IMR-90 (cell line): ENCODE measurements at regions not wholly inside any gene's neighbourhood (a gene's known extent, or its start where the extent isn't known, plus 50 kb on each side); places are given as distances from the start of the nearest gene placed in this dataset.
A peak's percentile ranks its signal among the peaks of the same experiment; 100 is the strongest.

Experiments
- ATAC-seq: fragments of 200-7000 bp; cut with Tn5 transposase; 2 replicates; pipeline ENCODE4 v1.9.1; 2020; ENCODE audit warnings: low read depth, mild to moderate bottlenecking, moderate library complexity
- BruUV-seq: library from RNA; stranded (reverse); fragments of 400-500 nt; replicated peaks from 2 replicates; lab custom pipeline; 2021; lab: Mats Ljungman, UMichigan
- CTCF ChIA-PET: fragments of 300-600 bp; formaldehyde crosslinking; extraction: SDS; loops from one replicate; lab custom pipeline; 2021; ENCODE audit warnings: antibody characterized with exemption; lab: Yijun Ruan, JAX
- POLR2A ChIA-PET: fragments of 300-600 bp; sonication (Branson Sonifier 250); formaldehyde crosslinking; loops from one replicate; lab custom pipeline; 2022; ENCODE audit warnings: antibody characterized with exemption; ENCODE audit not compliant: unreplicated experiment; lab: Charles Lee
- DNase-seq: peaks from one replicate; pipeline ENCODE4 v3.0.0; 2013
- H2AFZ ChIP-seq: replicated peaks from 2 replicates; pipeline ENCODE3; 2013; ENCODE audit warnings: low read length, mild to moderate bottlenecking; ENCODE audit not compliant: poor library complexity
- H2AK5ac ChIP-seq: 2 replicates; pipeline ENCODE4 v1.6.1; 2013; ENCODE audit warnings: low read depth, low read length, inconsistent platforms
- H2AK9ac ChIP-seq: replicated peaks from 2 replicates; pipeline ENCODE3; 2013; ENCODE audit warnings: mild to moderate bottlenecking, low read depth, low read length, moderate library complexity; ENCODE audit not compliant: poor library complexity
- H2BK120ac ChIP-seq: 2 replicates; pipeline ENCODE4 v1.6.1; 2013; ENCODE audit warnings: low read depth, low read length, inconsistent platforms
- H2BK15ac ChIP-seq: 3 replicates; pipeline ENCODE4 v1.6.1; 2013; ENCODE audit warnings: low read depth, low read length, inconsistent platforms
- H2BK20ac ChIP-seq: 2 replicates; pipeline ENCODE4 v1.6.1; 2013; ENCODE audit warnings: low read depth, mild to moderate bottlenecking, inconsistent platforms, low read length, moderate library complexity
- H2BK5ac ChIP-seq: 2 replicates; pipeline ENCODE4 v1.6.1; 2013; ENCODE audit warnings: mild to moderate bottlenecking, low read depth, low read length, inconsistent platforms; ENCODE audit not compliant: poor library complexity, severe bottlenecking
- H3K14ac ChIP-seq: replicated peaks from 2 replicates; pipeline ENCODE4 v1.6.1; 2013; ENCODE audit warnings: low read depth, low read length, inconsistent platforms
- H3K18ac ChIP-seq: 2 replicates; pipeline ENCODE4 v1.6.1; 2013; ENCODE audit warnings: low read depth, low read length, control low read depth
- H3K23ac ChIP-seq: 2 replicates; pipeline ENCODE4 v1.6.1; 2013; ENCODE audit warnings: low read depth, low read length, inconsistent platforms
- H3K27ac ChIP-seq: 2 replicates; pipeline ENCODE4 v1.5.1; 2013; ENCODE audit warnings: mild to moderate bottlenecking, control low read depth, low read length; ENCODE audit not compliant: insufficient read depth
- H3K27me3 ChIP-seq: 2 replicates; pipeline ENCODE4 v1.6.1; 2013; ENCODE audit warnings: low read length; ENCODE audit not compliant: control insufficient read depth, insufficient read depth
- H3K36me3 ChIP-seq: 2 replicates; pipeline ENCODE4 v1.6.1; 2013; ENCODE audit warnings: low read length, mixed read lengths; ENCODE audit not compliant: control insufficient read depth, insufficient read depth
- H3K4ac ChIP-seq: 2 replicates; pipeline ENCODE4 v1.6.1; 2013; ENCODE audit warnings: low read depth, low read length, inconsistent platforms
- H3K4me1 ChIP-seq: 2 replicates; pipeline ENCODE4 v1.6.1; 2013; ENCODE audit warnings: low read length, mixed read lengths; ENCODE audit not compliant: control insufficient read depth, insufficient read depth
- H3K4me2 ChIP-seq: 2 replicates; pipeline ENCODE4 v1.6.1; 2013; ENCODE audit warnings: low read depth, mild to moderate bottlenecking, control low read depth, low read length, moderate library complexity
- H3K4me3 ChIP-seq: 2 replicates; pipeline ENCODE4 v1.5.1; 2013; ENCODE audit warnings: low read depth, mild to moderate bottlenecking, control low read depth, low read length, moderate library complexity; ENCODE audit not compliant: insufficient read depth
- H3K56ac ChIP-seq: 2 replicates; pipeline ENCODE4 v1.6.1; 2013; ENCODE audit warnings: low read length, inconsistent platforms; ENCODE audit not compliant: insufficient read depth; ENCODE audit errors: extremely low read depth
- H3K79me1 ChIP-seq, 2 experiments: 2 replicates each; pipeline ENCODE4 v1.6.1; 2013; ENCODE audit warnings: low read length in 2 of 2, inconsistent platforms in 1 of 2, low read depth in 1 of 2
- H3K9ac ChIP-seq: 2 replicates; pipeline ENCODE4 v1.6.1; 2013; ENCODE audit warnings: low read depth, low read length, control low read depth
- H3K9me1 ChIP-seq: 2 replicates; pipeline ENCODE4 v1.6.1; 2013; ENCODE audit warnings: low read length, inconsistent platforms; ENCODE audit not compliant: insufficient read depth
- H3K9me3 ChIP-seq: 2 replicates; pipeline ENCODE4 v1.6.1; 2013; ENCODE audit warnings: low read length; ENCODE audit not compliant: control insufficient read depth, insufficient read depth
- H4K20me1 ChIP-seq: 2 replicates; pipeline ENCODE4 v1.6.1; 2013; ENCODE audit warnings: low read length, inconsistent platforms; ENCODE audit not compliant: insufficient read depth
- H4K5ac ChIP-seq: 2 replicates; pipeline ENCODE4 v1.6.1; 2013; ENCODE audit warnings: mild to moderate bottlenecking, low read depth, low read length, control low read depth
- H4K8ac ChIP-seq, 2 experiments: 2 replicates each; pipeline ENCODE4 v1.6.1; 2013; ENCODE audit warnings: low read depth in 2 of 2, low read length in 2 of 2, control low read depth in 1 of 2, inconsistent platforms in 1 of 2
- H4K91ac ChIP-seq: 2 replicates; pipeline ENCODE4 v1.6.1; 2013; ENCODE audit warnings: low read depth, low read length, inconsistent platforms; ENCODE audit not compliant: insufficient read depth
- BHLHE40 ChIP-seq: fragments of 150-350 bp; IDR thresholded peaks from 2 replicates; pipeline ENCODE4 v1.6.1; 2016; ENCODE audit warnings: mild to moderate bottlenecking, low read depth, low read length
- CEBPB ChIP-seq: IDR thresholded peaks from 2 replicates; pipeline ENCODE4 v1.6.1; 2012; ENCODE audit warnings: low read depth, low read length, improper control_type of control experiment
- CHD1 ChIP-seq: IDR thresholded peaks from 2 replicates; pipeline ENCODE4 v1.6.1; 2012; ENCODE audit warnings: low read depth, low read length, improper control_type of control experiment
- FOS ChIP-seq: fragments of 150-350 bp; IDR thresholded peaks from 2 replicates; pipeline ENCODE4 v1.6.1; 2016; ENCODE audit warnings: low read depth, low read length
- MAZ ChIP-seq: IDR thresholded peaks from 2 replicates; pipeline ENCODE4 v1.6.1; 2012; ENCODE audit warnings: low read depth, mild to moderate bottlenecking, low read length, improper control_type of control experiment, moderate library complexity, borderline replicate concordance
- POLR2A ChIP-seq: IDR thresholded peaks from 2 replicates; pipeline ENCODE4 v1.6.1; 2012; ENCODE audit warnings: mild to moderate bottlenecking, low read depth, low read length
- RAD21 ChIP-seq: IDR thresholded peaks from 2 replicates; pipeline ENCODE4 v1.6.1; 2012; ENCODE audit warnings: low read length, improper control_type of control experiment
- SMC3 ChIP-seq: fragments of 150-350 bp; IDR thresholded peaks from 2 replicates; pipeline ENCODE4 v1.6.1; 2016; ENCODE audit warnings: low read depth, mild to moderate bottlenecking, antibody characterized with exemption, low read length, moderate library complexity
- USF2 ChIP-seq: fragments of 150-350 bp; IDR thresholded peaks from 2 replicates; pipeline ENCODE4 v1.6.1; 2017; ENCODE audit warnings: mild to moderate bottlenecking, antibody characterized with exemption, low read length, low read depth
- dilution Hi-C: fragments of 300-500 bp; cut with HindIII; formaldehyde crosslinking; loops from one replicate; pipeline ENCODE4 v1.14.3; 2018; ENCODE audit warnings: low sequenced_read_pairs; ENCODE audit not compliant: unreplicated experiment
- in situ Hi-C: fragments of 300-500 bp; cut with MboI; formaldehyde crosslinking; loops from 3 replicates; pipeline ENCODE4 v1.14.3; 2019; ENCODE audit warnings: low sequenced_read_pairs, inconsistent platforms, mixed read lengths
- intact Hi-C: fragments of 100-400 bp; cut with micrococcal nuclease; formaldehyde crosslinking; loops from 2 replicates; pipeline ENCODE4 v1.10.0; 2022
- TF ChIP-seq, protein P1 (sequence below): conservative IDR thresholded peaks from 2 replicates; pipeline ENCODE4 v1.5.1; 2012; ENCODE audit warnings: mild to moderate bottlenecking, low read depth, low read length, improper control_type of control experiment

- intact Hi-C loops: no loop called here
- POLR2A ChIA-PET: no interaction called here
These were observed 306.8 kb upstream of the DDI1 start for GRCh38 chr11:103729617-103730016.

More at GRCh38 chr11:103729617-103730016, 306.8 kb upstream of the DDI1 start:
- H3K27me3 ChIP-seq: no peaks in the 10 kb centered on the region
- H3K9me1 ChIP-seq: no peaks in the 10 kb centered on the region
- peak overlapping the region; percentile 82 for H3K18ac ChIP-seq
- no peaks in the 10 kb centered on the region for H4K20me1 ChIP-seq
- DNase-seq (peak; percentile 14), ATAC-seq (peak; percentile 24; the same call in 1 of the 2 replicates)
- H2AK9ac ChIP-seq: no peak overlapping the region
- H3K14ac ChIP-seq: no peak overlapping the region
- H4K5ac ChIP-seq: no peak overlapping the region; the same call in 1 of the 2 replicates
- peak overlapping the region; percentile 51 for H2BK5ac ChIP-seq
- no peaks in the 10 kb centered on the region for H3K79me1 ChIP-seq
- peak overlapping the region; percentile 80; the same call in 1 of the 2 replicates for H3K27ac ChIP-seq
- no peak overlapping the region for H3K4me3 ChIP-seq
- H3K36me3 ChIP-seq: no peaks in the 10 kb centered on the region
- dilution Hi-C loops: no loop called here
- peaks cover 2% of the 10 kb centered on the region for H3K4me1 ChIP-seq
- in situ Hi-C loops: no loop called here
- no peak overlapping the region for H2AFZ ChIP-seq
- no peak overlapping the region for H3K9ac ChIP-seq
- TF ChIP-seq FOS (no peak), CEBPB (no peak), SMC3 (no peak), RAD21 (no peak), CHD1 (no peak), USF2 (no peak), MAZ (no peak), POLR2A (no peak), BHLHE40 (no peak)
- TF ChIP-seq, protein P1, sequence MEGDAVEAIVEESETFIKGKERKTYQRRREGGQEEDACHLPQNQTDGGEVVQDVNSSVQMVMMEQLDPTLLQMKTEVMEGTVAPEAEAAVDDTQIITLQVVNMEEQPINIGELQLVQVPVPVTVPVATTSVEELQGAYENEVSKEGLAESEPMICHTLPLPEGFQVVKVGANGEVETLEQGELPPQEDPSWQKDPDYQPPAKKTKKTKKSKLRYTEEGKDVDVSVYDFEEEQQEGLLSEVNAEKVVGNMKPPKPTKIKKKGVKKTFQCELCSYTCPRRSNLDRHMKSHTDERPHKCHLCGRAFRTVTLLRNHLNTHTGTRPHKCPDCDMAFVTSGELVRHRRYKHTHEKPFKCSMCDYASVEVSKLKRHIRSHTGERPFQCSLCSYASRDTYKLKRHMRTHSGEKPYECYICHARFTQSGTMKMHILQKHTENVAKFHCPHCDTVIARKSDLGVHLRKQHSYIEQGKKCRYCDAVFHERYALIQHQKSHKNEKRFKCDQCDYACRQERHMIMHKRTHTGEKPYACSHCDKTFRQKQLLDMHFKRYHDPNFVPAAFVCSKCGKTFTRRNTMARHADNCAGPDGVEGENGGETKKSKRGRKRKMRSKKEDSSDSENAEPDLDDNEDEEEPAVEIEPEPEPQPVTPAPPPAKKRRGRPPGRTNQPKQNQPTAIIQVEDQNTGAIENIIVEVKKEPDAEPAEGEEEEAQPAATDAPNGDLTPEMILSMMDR: no peak
- H3K56ac ChIP-seq: no peak overlapping the region
- H4K91ac ChIP-seq: no peak overlapping the region
- no peak overlapping the region for H3K23ac ChIP-seq
- H2BK15ac ChIP-seq: no peak overlapping the region
- no peak overlapping the region; the same call in 1 of the 2 replicates for H3K4me2 ChIP-seq
- H4K8ac ChIP-seq: peak overlapping the region in 1 of 2 experiments; percentile 57; a peak in 2 of 4 replicates
- H3K9me3 ChIP-seq: no peaks in the 10 kb centered on the region; the same call in 1 of the 2 replicates
- CTCF ChIA-PET: no interaction called here
- BruUV-seq: no TSS peak
- H2AK5ac ChIP-seq: no peak overlapping the region
- H2BK20ac ChIP-seq: no peak overlapping the region
- H3K4ac ChIP-seq: peak overlapping the region; percentile 11; the same call in 1 of the 2 replicates
- peak overlapping the region; percentile 30; the same call in 1 of the 2 replicates for H2BK120ac ChIP-seq
